ENCODE measurements at regions not wholly inside any gene's neighbourhood (a gene's known extent, or its start where the extent isn't known, plus 50 kb on each side); places are given as distances from the start of the nearest gene placed in this dataset.

DNA sequence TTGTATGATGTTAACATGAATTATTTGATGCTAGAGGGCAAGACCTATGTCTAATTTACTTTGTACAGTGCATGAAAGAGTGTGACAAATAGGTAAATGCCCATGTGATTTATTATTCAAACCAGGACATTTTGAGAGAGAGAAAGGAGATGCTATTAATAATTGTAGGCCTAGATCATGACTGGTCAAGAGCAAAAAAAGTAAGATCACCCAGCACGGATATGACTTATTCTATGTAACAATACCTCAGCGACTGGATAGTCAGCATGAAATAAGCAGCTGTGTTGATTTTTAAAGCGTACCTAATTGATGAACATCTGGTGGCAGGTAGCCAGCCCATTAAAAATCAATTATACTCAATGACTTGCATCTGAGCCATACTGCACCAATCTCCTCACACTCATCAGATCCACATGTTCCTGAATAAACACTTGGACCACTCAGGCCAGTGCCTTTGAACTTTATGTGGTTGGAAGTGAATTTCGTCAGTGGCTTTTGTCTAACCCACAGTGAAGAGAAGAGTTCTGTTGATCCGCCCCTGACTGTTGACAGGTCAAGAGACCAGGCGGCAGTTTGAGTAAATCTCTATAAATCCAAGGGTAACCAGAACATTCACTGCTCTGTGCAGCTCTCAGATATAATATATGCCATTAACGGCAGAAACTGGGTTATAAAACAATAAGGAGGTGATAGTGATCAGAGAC is 435.3 kb downstream of the MDFIC start:
- Histone ChIP-seq H3K79me2 (ENCODE audit: low read length) (no peaks in the 10 kb centered on the region), H3K4me2 (ENCODE audit: low read depth, low read length) (no peak overlapping the region), H4K20me1 (ENCODE audit: insufficient read depth, low read length) (no peaks in the 10 kb centered on the region), H3K4me3 (ENCODE audit: low read length) (no peak overlapping the region), H3K4me1 (ENCODE audit: low read length) (no peaks in the 10 kb centered on the region), H3K36me3 (replicated peaks; ENCODE audit: insufficient read depth, low read length) (no peaks in the 10 kb centered on the region), H3F3A (ENCODE audit: insufficient read depth, low read length) (no peaks in the 10 kb centered on the region), H3K9me2 (replicated peaks; ENCODE audit: insufficient read depth, low read length) (no peaks in the 10 kb centered on the region), H3K9ac (ENCODE audit: low read length) (no peak overlapping the region), H2AFZ (ENCODE audit: low read length) (no peak overlapping the region), H3K9me3 (replicated peaks; ENCODE audit: insufficient read depth, low read length) (no peaks in the 10 kb centered on the region), H3K27ac (ENCODE audit: low read length) (no peak overlapping the region), H3K27me3 (replicated peaks; ENCODE audit: insufficient read depth, low read length) (no peaks in the 10 kb centered on the region)
- TF ChIP-seq EZH2 (optimal IDR thresholded peaks at IDR 0.05; ENCODE audit: low read depth, low read length) (no peak), EZH2phosphoT487 (IDR thresholded peaks at IDR 0.05; ENCODE audit: low read length) (no peak), CTCF (IDR thresholded peaks at IDR 0.05; ENCODE audit: low read length) (no peak)
- no peak for DNase-seq

DNA sequence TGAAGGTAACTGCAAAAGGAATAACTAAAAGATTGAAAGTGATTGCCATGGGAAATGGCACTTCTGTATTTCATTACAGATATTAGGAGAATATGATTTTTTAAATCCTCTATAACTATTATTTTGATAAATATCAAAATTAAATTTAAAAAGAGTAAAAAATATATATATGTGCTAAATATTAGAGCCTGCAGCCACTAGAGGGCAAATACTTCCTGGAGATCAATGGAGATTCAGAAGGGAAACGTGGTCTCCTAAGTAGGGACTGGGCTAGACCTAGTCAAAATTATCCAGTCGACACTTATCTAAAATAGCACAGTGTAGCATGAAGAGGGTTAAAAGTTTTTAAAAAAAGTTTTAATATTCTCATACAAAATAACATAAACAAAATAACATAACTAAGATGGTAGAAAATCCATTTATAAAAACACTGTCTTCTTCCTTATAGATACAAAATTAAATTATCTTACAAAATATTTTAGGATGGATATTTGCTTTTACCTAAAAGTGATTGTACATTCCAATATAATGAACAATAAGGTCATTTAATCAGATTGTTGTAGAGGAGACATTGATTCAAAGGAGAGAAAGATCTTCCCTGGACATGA is 434.3 kb downstream of the MDFIC start:
- H3K4me2 ChIP-seq (ENCODE audit: low read depth, low read length): no peak overlapping the region
- H4K20me1 ChIP-seq (ENCODE audit: insufficient read depth, low read length): no peaks in the 10 kb centered on the region
- H3F3A ChIP-seq (ENCODE audit: insufficient read depth, low read length): no peaks in the 10 kb centered on the region
- H3K27ac ChIP-seq (ENCODE audit: low read length): no peak overlapping the region
- no peaks in the 10 kb centered on the region for H3K4me1 ChIP-seq (ENCODE audit: low read length)
- no peaks in the 10 kb centered on the region for H3K9me2 ChIP-seq (replicated peaks; ENCODE audit: insufficient read depth, low read length)
- peak; percentile 34 for DNase-seq
- no peak overlapping the region for H3K4me3 ChIP-seq (ENCODE audit: low read length)
- TF ChIP-seq EZH2 (optimal IDR thresholded peaks at IDR 0.05; ENCODE audit: low read depth, low read length) (no peak), CTCF (IDR thresholded peaks at IDR 0.05; ENCODE audit: low read length) (peak; percentile 33)
- H3K27me3 ChIP-seq (replicated peaks; ENCODE audit: insufficient read depth, low read length): no peaks in the 10 kb centered on the region
- H3K9ac ChIP-seq (ENCODE audit: low read length): no peak overlapping the region
- H3K36me3 ChIP-seq (replicated peaks; ENCODE audit: insufficient read depth, low read length): no peaks in the 10 kb centered on the region
- no peaks in the 10 kb centered on the region for H3K9me3 ChIP-seq (replicated peaks; ENCODE audit: insufficient read depth, low read length)
- no peak overlapping the region for H2AFZ ChIP-seq (ENCODE audit: low read length)
- H3K79me2 ChIP-seq (ENCODE audit: low read length): no peaks in the 10 kb centered on the region

DNA sequence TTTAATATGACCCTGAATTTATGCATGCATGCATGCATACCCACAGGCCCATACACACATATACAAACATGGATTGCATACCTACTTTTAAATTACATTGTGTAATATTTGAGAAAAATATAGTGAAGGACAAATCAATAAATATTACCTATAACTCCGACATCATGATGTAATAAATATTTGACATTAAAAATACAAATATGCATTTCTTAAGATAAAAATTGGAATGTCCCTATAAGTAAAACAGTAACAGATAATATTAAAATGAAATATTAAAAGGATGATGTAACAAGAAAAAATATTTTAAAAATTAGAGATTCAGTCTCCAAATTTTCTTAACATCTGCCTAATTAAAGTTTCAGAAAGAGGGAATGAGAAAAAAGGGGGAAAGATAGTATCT is 433.0 kb downstream of the MDFIC start:
- Histone ChIP-seq H3K4me2 (ENCODE audit: low read depth, low read length) (no peak overlapping the region), H3K4me1 (ENCODE audit: low read length) (no peaks in the 10 kb centered on the region), H3K36me3 (replicated peaks; ENCODE audit: insufficient read depth, low read length) (no peaks in the 10 kb centered on the region), H3K27ac (ENCODE audit: low read length) (no peak overlapping the region), H3K9me3 (replicated peaks; ENCODE audit: insufficient read depth, low read length) (no peaks in the 10 kb centered on the region), H3K9me2 (replicated peaks; ENCODE audit: insufficient read depth, low read length) (no peaks in the 10 kb centered on the region), H3K79me2 (ENCODE audit: low read length) (no peaks in the 10 kb centered on the region), H3K27me3 (replicated peaks; ENCODE audit: insufficient read depth, low read length) (no peaks in the 10 kb centered on the region), H4K20me1 (ENCODE audit: insufficient read depth, low read length) (no peaks in the 10 kb centered on the region), H3K9ac (ENCODE audit: low read length) (no peak overlapping the region), H2AFZ (ENCODE audit: low read length) (no peak overlapping the region), H3F3A (ENCODE audit: insufficient read depth, low read length) (no peaks in the 10 kb centered on the region), H3K4me3 (ENCODE audit: low read length) (no peak overlapping the region)
- TF ChIP-seq EZH2phosphoT487 (IDR thresholded peaks at IDR 0.05; ENCODE audit: low read length): no peak
- TF ChIP-seq EZH2 (optimal IDR thresholded peaks at IDR 0.05; ENCODE audit: low read depth, low read length): no peak
- TF ChIP-seq CTCF (IDR thresholded peaks at IDR 0.05; ENCODE audit: low read length): no peak
- no peak for DNase-seq
